RWPE1 (cell line): ENCODE measurements at regions not wholly inside any gene's neighbourhood (a gene's known extent, or its start where the extent isn't known, plus 50 kb on each side); places are given as distances from the start of the nearest gene placed in this dataset.

Experiments
- CTCF ChIA-PET: fragments of 350-600 bp; sonication (Branson Sonifier 250); formaldehyde crosslinking; extraction: SDS; loops from one replicate; lab custom pipeline; 2021; lab: Yijun Ruan, JAX
- POLR2A ChIA-PET: fragments of 400-600 bp; formaldehyde crosslinking; extraction: SDS; loops from one replicate; lab custom pipeline; 2020; ENCODE audit warnings: antibody characterized with exemption; ENCODE audit not compliant: low non-redundant PET; lab: Yijun Ruan, JAX
- DNase-seq: peaks from one replicate; pipeline ENCODE4 v3.0.0; 2012; ENCODE audit warnings: low spot score
- H3K27ac ChIP-seq: fragments of 450-650 bp; 2 replicates; pipeline ENCODE4 v1.5.1; 2017
- CTCF ChIP-seq: fragments of 450-650 bp; conservative IDR thresholded peaks from 2 replicates; pipeline ENCODE4 v1.5.1; 2017; ENCODE audit warnings: low read depth, mild to moderate bottlenecking

GRCh38 chr7:115088893-115089292, 167.0 kb downstream of the MDFIC start:
- POLR2A ChIA-PET: no interaction called here
- no peak for DNase-seq
- CTCF ChIA-PET: no interaction called here
- H3K27ac ChIP-seq: no peak overlapping the region
- no peak for TF ChIP-seq CTCF

DNA sequence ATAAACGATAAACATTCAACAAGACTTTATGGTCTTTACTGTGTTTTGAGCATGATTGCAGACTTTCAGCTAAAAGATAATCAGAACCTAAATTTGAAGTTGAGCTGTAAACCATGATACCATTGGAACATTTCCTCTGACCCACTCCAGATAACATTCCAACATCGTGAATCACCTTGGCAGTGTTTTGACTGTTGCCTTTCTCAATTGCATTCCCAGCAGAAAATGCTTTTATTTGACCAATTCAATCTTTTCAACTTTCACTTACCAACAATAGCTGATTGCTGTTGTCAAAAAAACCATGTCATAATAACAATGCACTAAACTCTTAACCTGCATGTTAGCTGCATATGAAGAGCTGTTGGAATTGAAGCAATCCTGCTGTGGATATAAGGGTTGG, 165.5 kb downstream of the MDFIC start:
- ChIA-PET POLR2A (no interaction called here), CTCF (interaction anchor here (0.6 kb wide), 1 partner anchor 1924 kb away, joined by 4 read pairs; no protein-coding TSS in a partner anchor)
- no peak overlapping the region for H3K27ac ChIP-seq
- peak; percentile 71 for DNase-seq
- TF ChIP-seq CTCF: no peak

- ChIA-PET POLR2A (no interaction called here), CTCF (no interaction called here)
- no peak overlapping the region for H3K27ac ChIP-seq
- TF ChIP-seq CTCF: no peak
- no peak for DNase-seq
Observed at GRCh38 chr7:115086146-115086841, 164.4 kb downstream of the MDFIC start.

DNA sequence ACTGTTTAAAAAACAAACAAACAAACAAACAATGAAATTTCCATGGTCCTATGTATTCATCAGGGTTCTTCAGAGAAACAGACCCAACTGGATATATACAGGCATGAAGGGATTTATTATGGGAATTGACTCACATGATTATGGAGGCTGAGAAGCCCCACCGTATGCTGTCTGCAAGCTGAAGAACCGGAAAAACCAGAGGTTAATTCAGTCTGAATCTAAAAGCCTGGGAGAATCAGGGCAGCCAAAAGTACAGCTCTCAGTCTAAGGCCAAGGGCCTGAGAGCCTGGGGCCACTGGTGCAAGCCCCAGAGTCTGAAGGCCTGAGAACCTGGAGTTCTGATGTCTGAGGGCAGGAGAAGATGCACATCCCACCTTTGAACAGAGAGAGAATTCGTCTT, 163.5 kb downstream of the MDFIC start:
- DNase-seq: no peak
- ChIA-PET POLR2A (no interaction called here), CTCF (no interaction called here)
- H3K27ac ChIP-seq: no peak overlapping the region
- TF ChIP-seq CTCF: no peak

GRCh38 chr7:115083935-115084334, 162.0 kb downstream of the MDFIC start:
- H3K27ac ChIP-seq: no peak overlapping the region
- TF ChIP-seq CTCF: no peak
- no peak for DNase-seq
- ChIA-PET POLR2A (no interaction called here), CTCF (interaction anchor here (0.5 kb wide), 1 partner anchor 323 kb away, joined by 3 read pairs; no protein-coding TSS in a partner anchor)

DNA sequence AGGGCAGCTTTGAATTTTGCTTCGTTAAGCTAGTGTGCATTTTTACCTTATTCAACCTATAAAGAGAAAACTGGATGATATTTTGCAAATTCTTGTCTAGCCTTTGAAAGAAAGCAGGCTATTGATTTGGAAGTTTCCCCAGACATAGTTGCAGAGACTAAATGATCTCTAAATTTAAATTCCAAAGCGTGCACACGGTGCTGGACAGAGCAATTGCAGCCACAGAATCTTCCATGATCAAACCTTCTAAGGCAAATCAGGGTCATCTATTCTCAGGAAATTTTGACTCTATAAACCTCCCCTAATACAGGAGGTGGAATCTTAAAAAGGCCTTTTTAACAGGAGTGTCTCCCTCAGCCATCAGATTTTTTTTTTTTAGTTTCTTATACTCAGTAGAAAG, 159.9 kb downstream of the MDFIC start:
- DNase-seq: no peak
- TF ChIP-seq CTCF: no peak
- ChIA-PET POLR2A (no interaction called here), CTCF (interaction anchor here (0.5 kb wide), 1 partner anchor 360 kb away, joined by 3 read pairs; no protein-coding TSS in a partner anchor)
- no peak overlapping the region for H3K27ac ChIP-seq
